Prostate gland (tissue), 2 donors: ENCODE measurements at regions not wholly inside any gene's neighbourhood (a gene's known extent, or its start where the extent isn't known, plus 50 kb on each side); places are given as distances from the start of the nearest gene placed in this dataset.

Experiments
- DNase-seq: peaks from one replicate; pipeline ENCODE4 v3.0.0-alpha.2; 2019; ENCODE audit warnings: low spot score
- H3K27ac ChIP-seq, 2 donors: fragments of 200-600 bp; sonication (generic); 2 replicates each; pipeline ENCODE4 v1.5.1; 2017 to 2019
- H3K27me3 ChIP-seq: fragments of 200-600 bp; sonication (generic); replicated peaks from 2 replicates; pipeline ENCODE4 v1.5.1; 2019; ENCODE audit not compliant: insufficient read depth
- H3K36me3 ChIP-seq, 2 donors: fragments of 200-600 bp; sonication (generic); 1 replicate in 1 of 2; 2 replicates in 1 of 2; pipeline versions ENCODE4 v1.5.1 to v1.8.1; 2017 to 2019
- H3K4me1 ChIP-seq: fragments of 200-600 bp; sonication (generic); replicated peaks from 2 replicates; pipeline ENCODE4 v1.5.1; 2019
- H3K4me3 ChIP-seq, 2 donors: fragments of 200-600 bp; sonication (generic); 2 replicates each; pipeline ENCODE4 v1.5.1; 2017 to 2019
- H3K9me3 ChIP-seq: fragments of 200-600 bp; sonication (generic); 2 replicates; pipeline ENCODE4 v1.5.1; 2017
- CTCF ChIP-seq, 4 experiments: fragments of 200-600 bp in 2 of 4; fragments of 450-650 bp in 2 of 4; sonication (generic) in 2 of 4; IDR thresholded peaks; 1 replicate in 3 of 4; 2 replicates in 1 of 4; pipeline ENCODE4 v1.5.1; 2016 to 2019; ENCODE audit warnings: antibody characterized with exemption in 4 of 4, mild to moderate bottlenecking in 2 of 4, moderate library complexity in 2 of 4
- POLR2A ChIP-seq: fragments of 450-650 bp; IDR thresholded peaks from one replicate; pipeline ENCODE4 v1.6.1; 2016; ENCODE audit warnings: antibody characterized with exemption, mild to moderate bottlenecking
- POLR2AphosphoS5 ChIP-seq: sonication (generic); formaldehyde crosslinking; IDR thresholded peaks from one replicate; pipeline ENCODE4 v1.6.1; 2017; ENCODE audit warnings: antibody characterized with exemption
- WGBS: methylation state at CpG from one replicate; pipeline ENCODE4 v1.1.5; 2018; 5-methylcytosine and 5-hydroxymethylcytosine counted together
- intact Hi-C: fragments of 100-400 bp; cut with DNase I; formaldehyde crosslinking; loops from one replicate; pipeline ENCODE4 v1.14.2; 2022

GRCh38 chr20:24823176-24823784 lies 125.8 kb upstream of the CST7 start:
- Histone ChIP-seq H3K9me3 (no peaks in the 10 kb centered on the region), H3K4me3 (no peak overlapping the region), H3K36me3 (no peaks in the 10 kb centered on the region), H3K27ac (no peak overlapping the region), H3K27me3 (no peaks in the 10 kb centered on the region), H3K4me1 (no peaks in the 10 kb centered on the region)
- no peak for DNase-seq
- TF ChIP-seq POLR2A (no peak), CTCF (IDR thresholded peaks at IDR 0.05) (no peak), POLR2AphosphoS5 (no peak)
- 72% methylated on average over 8 of the region's 8 CpGs for WGBS
- intact Hi-C loops: no loop called here

- intact Hi-C loops: no loop called here
- no peak overlapping the region for H3K27ac ChIP-seq
- H3K4me1 ChIP-seq: no peaks in the 10 kb centered on the region
- no peaks in the 10 kb centered on the region for H3K9me3 ChIP-seq
- DNase-seq: no peak
- no peak overlapping the region for H3K4me3 ChIP-seq
- H3K36me3 ChIP-seq: no peaks in the 10 kb centered on the region
- 75% methylated on average over 13 of the region's 13 CpGs for WGBS
- H3K27me3 ChIP-seq: no peaks in the 10 kb centered on the region
- TF ChIP-seq CTCF (IDR thresholded peaks at IDR 0.05) (no peak), POLR2A (no peak), POLR2AphosphoS5 (no peak)
These were observed 124.9 kb upstream of the CST7 start for GRCh38 chr20:24823989-24824693.

- 96% methylated on average over 6 of the region's 6 CpGs for WGBS
- Histone ChIP-seq H3K27me3 (no peaks in the 10 kb centered on the region), H3K9me3 (no peaks in the 10 kb centered on the region), H3K27ac (no peak overlapping the region), H3K4me1 (no peaks in the 10 kb centered on the region), H3K4me3 (no peak overlapping the region), H3K36me3 (no peaks in the 10 kb centered on the region)
- intact Hi-C loops: no loop called here
- TF ChIP-seq POLR2A (no peak), POLR2AphosphoS5 (no peak), CTCF (IDR thresholded peaks at IDR 0.05) (no peak)
- DNase-seq: no peak
These were observed 123.5 kb upstream of the CST7 start for GRCh38 chr20:24825591-24825990.

- Histone ChIP-seq H3K27me3 (no peaks in the 10 kb centered on the region), H3K9me3 (no peaks in the 10 kb centered on the region), H3K27ac (no peak overlapping the region), H3K4me1 (no peaks in the 10 kb centered on the region), H3K4me3 (no peak overlapping the region), H3K36me3 (no peaks in the 10 kb centered on the region)
- 80% methylated on average over 6 of the region's 6 CpGs for WGBS
- no peak for DNase-seq
- intact Hi-C loops: no loop called here
- no peak for TF ChIP-seq CTCF (IDR thresholded peaks at IDR 0.05)
- TF ChIP-seq POLR2A: no peak
- TF ChIP-seq POLR2AphosphoS5: no peak
These were observed 121.3 kb upstream of the CST7 start for GRCh38 chr20:24827603-24828295.
